Activated CD8-positive, alpha-beta T cell treated with anti-CD3 and anti-CD28 coated beads, Interleukin-2, amount 10 ng/mL, durations not matched to agents 7 days and 5 days (primary cell): ENCODE measurements at regions not wholly inside any gene's neighbourhood (a gene's known extent, or its start where the extent isn't known, plus 50 kb on each side); places are given as distances from the start of the nearest gene placed in this dataset.
"Not testable (repeated sequence)": the region's sequence is repeated elsewhere in the genome, so short reads cannot be mapped to it uniquely, and the experiment has no call there.

Experiments
- ATAC-seq: fragments of 150-1000 bp; cut with Tn5 transposase; one replicate; pipeline ENCODE4 v1.10.0; 2021; ENCODE audit warnings: moderate library complexity
- CTCF ChIA-PET: fragments of 350-600 bp; sonication (Branson Sonifier 250); formaldehyde crosslinking; loops from one replicate; lab custom pipeline; 2021; ENCODE audit warnings: antibody characterized with exemption; lab: Charles Lee
- POLR2A ChIA-PET: fragments of 350-600 bp; sonication (Branson Sonifier 250); formaldehyde crosslinking; loops from one replicate; lab custom pipeline; 2021; ENCODE audit warnings: antibody characterized with exemption; lab: Charles Lee
- DNase-seq: peaks from one replicate; pipeline ENCODE4 v3.0.0-alpha.2; 2020
- H3K27ac Mint-ChIP-seq: one replicate; pipeline ENCODE4 v1.8.0; 2021; ENCODE audit warnings: mild to moderate bottlenecking, mixed read lengths
- H3K27me3 Mint-ChIP-seq: one replicate; pipeline ENCODE4 v1.8.0; 2021; ENCODE audit warnings: low read depth, mixed read lengths
- H3K36me3 Mint-ChIP-seq: one replicate; pipeline ENCODE4 v1.8.0; 2021; ENCODE audit warnings: low read depth, mixed read lengths
- H3K4me1 Mint-ChIP-seq: one replicate; pipeline ENCODE4 v1.8.0; 2021; ENCODE audit warnings: low read depth, mixed read lengths
- H3K4me3 Mint-ChIP-seq: one replicate; pipeline ENCODE4 v1.8.0; 2021; ENCODE audit warnings: mild to moderate bottlenecking, mixed read lengths
- H3K9me3 Mint-ChIP-seq: one replicate; pipeline ENCODE4 v1.8.0; 2022; ENCODE audit warnings: mixed read lengths; ENCODE audit not compliant: insufficient read depth

GRCh38 chr14:50031602-50032313 lies 84.6 kb downstream of the VCPKMT start:
- ChIA-PET POLR2A (interaction anchor here (0.7 to 1.0 kb wide), 2 partner anchors 29 to 64 kb away, joined by 3 to 4 read pairs; no protein-coding TSS in a partner anchor), CTCF (interaction anchor here (0.9 kb wide), 1 partner anchor 170 kb away, joined by 3 read pairs; no protein-coding TSS in a partner anchor)
- Mint-ChIP-seq H3K27ac (no peak overlapping the region), H3K27me3 (no peaks in the 10 kb centered on the region), H3K4me3 (no peak overlapping the region), H3K9me3 (peaks cover 6% of the 10 kb centered on the region), H3K36me3 (peaks cover 75% of the 10 kb centered on the region), H3K4me1 (peaks cover 49% of the 10 kb centered on the region)
- DNase-seq = no peak
- no peak for ATAC-seq

- CTCF ChIA-PET, DNase-seq, H3K27me3 Mint-ChIP-seq, ATAC-seq, H3K4me3 Mint-ChIP-seq, H3K9me3 Mint-ChIP-seq, H3K27ac Mint-ChIP-seq: not testable (repeated sequence)
- POLR2A ChIA-PET = interaction anchor here (0.7 kb wide), 1 partner anchor 63 kb away, joined by 3 read pairs; no protein-coding TSS in a partner anchor
- H3K4me1 Mint-ChIP-seq = peaks cover 52% of the 10 kb centered on the region
- H3K36me3 Mint-ChIP-seq = peaks cover 77% of the 10 kb centered on the region
These were observed 83.8 kb downstream of the VCPKMT start for GRCh38 chr14:50032462-50033167.

GRCh38 chr14:50035214-50035613 lies 81.2 kb downstream of the VCPKMT start:
- H3K4me3 Mint-ChIP-seq = no peak overlapping the region
- POLR2A ChIA-PET = no interaction called here
- H3K9me3 Mint-ChIP-seq = no peaks in the 10 kb centered on the region
- CTCF ChIA-PET = no interaction called here
- DNase-seq = no peak
- H3K4me1 Mint-ChIP-seq = peaks cover 78% of the 10 kb centered on the region
- no peaks in the 10 kb centered on the region for H3K27me3 Mint-ChIP-seq
- peaks cover 80% of the 10 kb centered on the region for H3K36me3 Mint-ChIP-seq
- no peak for ATAC-seq
- H3K27ac Mint-ChIP-seq = no peak overlapping the region

GRCh38 chr14:50036211-50036610 lies 80.2 kb downstream of the VCPKMT start:
- Mint-ChIP-seq H3K4me1 (peaks cover 85% of the 10 kb centered on the region), H3K36me3 (peaks cover 79% of the 10 kb centered on the region), H3K4me3 (no peak overlapping the region), H3K27ac (no peak overlapping the region), H3K9me3 (no peaks in the 10 kb centered on the region), H3K27me3 (no peaks in the 10 kb centered on the region)
- POLR2A ChIA-PET = interaction anchor here (0.5 to 6.6 kb wide), 4 partner anchors 8 to 35 kb away, joined by 4 to 95 read pairs (median 6); no protein-coding TSS in a partner anchor
- CTCF ChIA-PET = interaction anchor here (1.3 to 1.4 kb wide), 2 partner anchors 26 to 33 kb away, joined by 4 read pairs; no protein-coding TSS in a partner anchor
- DNase-seq (no peak), ATAC-seq (no peak)

- CTCF ChIA-PET = interaction anchor here (1.3 to 2.7 kb wide), 3 partner anchors 26 to 68 kb away, joined by 4 to 16 read pairs (median 4); no protein-coding TSS in a partner anchor
- Mint-ChIP-seq H3K4me3 (no peak overlapping the region), H3K36me3 (peaks cover 79% of the 10 kb centered on the region), H3K27me3 (no peaks in the 10 kb centered on the region), H3K4me1 (peaks cover 88% of the 10 kb centered on the region), H3K27ac (no peak overlapping the region), H3K9me3 (no peaks in the 10 kb centered on the region)
- no peak for ATAC-seq
- DNase-seq = no peak
- POLR2A ChIA-PET = interaction anchor here (0.9 to 6.6 kb wide), 3 partner anchors 8 to 35 kb away, joined by 4 to 95 read pairs (median 8); no protein-coding TSS in a partner anchor
These were observed 79.7 kb downstream of the VCPKMT start for GRCh38 chr14:50036637-50037036.

GRCh38 chr14:50037240-50037639 lies 79.1 kb downstream of the VCPKMT start:
- H3K4me3 Mint-ChIP-seq = no peak overlapping the region
- no peaks in the 10 kb centered on the region for H3K9me3 Mint-ChIP-seq
- H3K27me3 Mint-ChIP-seq = no peaks in the 10 kb centered on the region
- H3K36me3 Mint-ChIP-seq = peaks cover 77% of the 10 kb centered on the region
- CTCF ChIA-PET = interaction anchor here (0.9 to 2.7 kb wide), 8 partner anchors 12 to 175 kb away, joined by 3 to 16 read pairs (median 9); no protein-coding TSS in a partner anchor
- ATAC-seq (no peak), DNase-seq (no peak)
- H3K4me1 Mint-ChIP-seq = peaks cover 88% of the 10 kb centered on the region
- H3K27ac Mint-ChIP-seq = no peak overlapping the region
- POLR2A ChIA-PET = interaction anchor here (1.3 to 6.6 kb wide), 4 partner anchors 18 to 45 kb away, joined by 5 to 95 read pairs (median 16); no protein-coding TSS in a partner anchor

GRCh38 chr14:50037852-50038251 lies 78.5 kb downstream of the VCPKMT start:
- H3K4me1 Mint-ChIP-seq = peaks cover 86% of the 10 kb centered on the region
- H3K27ac Mint-ChIP-seq = peak overlapping the region; percentile 98
- H3K36me3 Mint-ChIP-seq = peaks cover 74% of the 10 kb centered on the region
- H3K9me3 Mint-ChIP-seq = no peaks in the 10 kb centered on the region
- no peaks in the 10 kb centered on the region for H3K27me3 Mint-ChIP-seq
- POLR2A ChIA-PET = interaction anchor here (0.9 to 6.6 kb wide), 13 partner anchors 11 to 170 kb away, joined by 3 to 95 read pairs (median 5); partner anchors contain the start of gene VCPKMT
- no peak overlapping the region for H3K4me3 Mint-ChIP-seq
- ATAC-seq (no peak), DNase-seq (no peak)
- CTCF ChIA-PET = interaction anchor here (0.7 to 4.0 kb wide), 15 partner anchors 12 to 184 kb away, joined by 3 to 30 read pairs (median 5); no protein-coding TSS in a partner anchor

GRCh38 chr14:50038398-50039119 lies 77.8 kb downstream of the VCPKMT start:
- H3K4me1 Mint-ChIP-seq = peaks cover 85% of the 10 kb centered on the region
- no peaks in the 10 kb centered on the region for H3K27me3 Mint-ChIP-seq

GRCh38 chr14:50039120-50039517 lies 77.3 kb downstream of the VCPKMT start:
- DNase-seq (no peak), ATAC-seq (no peak)
- Mint-ChIP-seq H3K4me3 (peak overlapping the region; percentile 74), H3K4me1 (peaks cover 85% of the 10 kb centered on the region), H3K9me3 (no peaks in the 10 kb centered on the region), H3K27ac (peak overlapping the region; percentile 98), H3K27me3 (no peaks in the 10 kb centered on the region), H3K36me3 (peaks cover 69% of the 10 kb centered on the region)
- ChIA-PET CTCF (interaction anchor here (0.9 to 4.0 kb wide), 13 partner anchors 14 to 187 kb away, joined by 3 to 30 read pairs (median 8); partner anchors contain the start of gene NEMF), POLR2A (interaction anchor here (0.8 to 6.6 kb wide), 15 partner anchors 12 to 176 kb away, joined by 3 to 95 read pairs (median 5); no protein-coding TSS in a partner anchor)

More at GRCh38 chr14:50038398-50039119, 77.8 kb downstream of the VCPKMT start:
- DNase-seq = peak; percentile 44
- ChIA-PET POLR2A (interaction anchor here (0.8 to 6.6 kb wide), 17 partner anchors 11 to 176 kb away, joined by 3 to 95 read pairs (median 5); partner anchors contain the start of gene VCPKMT), CTCF (interaction anchor here (0.7 to 4.0 kb wide), 18 partner anchors 13 to 186 kb away, joined by 3 to 30 read pairs (median 6); partner anchors contain the start of gene NEMF)
- peak overlapping the region; percentile 98 for H3K27ac Mint-ChIP-seq
- peak overlapping the region; percentile 74 for H3K4me3 Mint-ChIP-seq
- no peaks in the 10 kb centered on the region for H3K9me3 Mint-ChIP-seq
- H3K36me3 Mint-ChIP-seq = peaks cover 70% of the 10 kb centered on the region
- peak; percentile 22 for ATAC-seq

- DNase-seq (no peak), ATAC-seq (no peak)
- Mint-ChIP-seq H3K9me3 (no peaks in the 10 kb centered on the region), H3K4me3 (peak overlapping the region; percentile 74), H3K4me1 (peaks cover 84% of the 10 kb centered on the region), H3K27ac (peak overlapping the region; percentile 98), H3K36me3 (peaks cover 63% of the 10 kb centered on the region), H3K27me3 (no peaks in the 10 kb centered on the region)
- ChIA-PET POLR2A (interaction anchor here (0.9 to 6.6 kb wide), 18 partner anchors 12 to 187 kb away, joined by 3 to 95 read pairs (median 4); partner anchors contain the start of genes ARF6 and NEMF), CTCF (interaction anchor here (0.7 to 4.0 kb wide), 8 partner anchors 20 to 178 kb away, joined by 3 to 30 read pairs (median 4); no protein-coding TSS in a partner anchor)
These were observed 76.5 kb downstream of the VCPKMT start for GRCh38 chr14:50039734-50040400.
